ENCODE measurements at regions not wholly inside any gene's neighbourhood (a gene's known extent, or its start where the extent isn't known, plus 50 kb on each side); places are given as distances from the start of the nearest gene placed in this dataset.

GRCh38 chr10:78467496-78468106 is 433.9 kb downstream of the RPS24 start:
- TF ChIP-seq CTCF (IDR thresholded peaks at IDR 0.05; ENCODE audit: low read length) (no peak), EZH2 (IDR thresholded peaks at IDR 0.05; ENCODE audit: borderline replicate concordance, low read length) (no peak)
